WTC11 (cell line): ENCODE measurements at regions not wholly inside any gene's neighbourhood (a gene's known extent, or its start where the extent isn't known, plus 50 kb on each side); places are given as distances from the start of the nearest gene placed in this dataset.

ENCODE experiments used
- KAT7 ChIP-seq: sonication (generic); formaldehyde crosslinking; IDR thresholded peaks from 2 replicates; pipeline ENCODE4 v1.8.1; 2023; ENCODE audit warnings: missing genetic modification reagents, mild to moderate bottlenecking, borderline replicate concordance
- PRRX2 ChIP-seq: fragments of 250-450 bp; sonication (Bioruptor Pico); IDR thresholded peaks from 2 replicates; pipeline ENCODE4 v1.8.0; 2021; ENCODE audit warnings: mild to moderate bottlenecking
- TF ChIP-seq, protein P1 (sequence below): fragments of 200-600 bp; IDR thresholded peaks from 2 replicates; pipeline ENCODE4 v1.8.0; 2022; ENCODE audit warnings: antibody characterized with exemption
- TF ChIP-seq, protein P2 (sequence below): sonication (generic); formaldehyde crosslinking; IDR thresholded peaks from 2 replicates; pipeline ENCODE4 v1.8.0; 2022; ENCODE audit warnings: missing genetic modification reagents

DNA sequence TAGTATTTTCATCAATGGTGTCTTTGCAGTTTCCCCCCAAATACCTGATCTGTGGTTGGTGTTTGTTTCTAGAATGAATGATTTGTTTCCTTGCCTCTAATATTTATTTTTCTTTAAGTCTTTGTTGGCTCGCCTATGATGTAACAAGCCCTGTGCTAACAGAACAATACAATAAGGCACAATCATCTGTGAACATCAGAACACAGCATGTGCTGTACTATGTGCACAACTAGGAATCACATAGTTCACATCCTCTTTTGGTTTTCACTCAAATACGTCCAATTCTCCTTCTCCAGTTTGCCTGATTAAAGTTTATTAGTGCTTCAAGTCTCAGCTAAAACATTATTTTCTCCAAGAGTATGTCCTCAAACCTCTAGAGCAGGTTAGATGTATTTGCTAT is 613.1 kb downstream of the EPHA7 start:
- TF ChIP-seq, protein P1, sequence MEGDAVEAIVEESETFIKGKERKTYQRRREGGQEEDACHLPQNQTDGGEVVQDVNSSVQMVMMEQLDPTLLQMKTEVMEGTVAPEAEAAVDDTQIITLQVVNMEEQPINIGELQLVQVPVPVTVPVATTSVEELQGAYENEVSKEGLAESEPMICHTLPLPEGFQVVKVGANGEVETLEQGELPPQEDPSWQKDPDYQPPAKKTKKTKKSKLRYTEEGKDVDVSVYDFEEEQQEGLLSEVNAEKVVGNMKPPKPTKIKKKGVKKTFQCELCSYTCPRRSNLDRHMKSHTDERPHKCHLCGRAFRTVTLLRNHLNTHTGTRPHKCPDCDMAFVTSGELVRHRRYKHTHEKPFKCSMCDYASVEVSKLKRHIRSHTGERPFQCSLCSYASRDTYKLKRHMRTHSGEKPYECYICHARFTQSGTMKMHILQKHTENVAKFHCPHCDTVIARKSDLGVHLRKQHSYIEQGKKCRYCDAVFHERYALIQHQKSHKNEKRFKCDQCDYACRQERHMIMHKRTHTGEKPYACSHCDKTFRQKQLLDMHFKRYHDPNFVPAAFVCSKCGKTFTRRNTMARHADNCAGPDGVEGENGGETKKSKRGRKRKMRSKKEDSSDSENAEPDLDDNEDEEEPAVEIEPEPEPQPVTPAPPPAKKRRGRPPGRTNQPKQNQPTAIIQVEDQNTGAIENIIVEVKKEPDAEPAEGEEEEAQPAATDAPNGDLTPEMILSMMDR: no peak
- TF ChIP-seq, protein P2, sequence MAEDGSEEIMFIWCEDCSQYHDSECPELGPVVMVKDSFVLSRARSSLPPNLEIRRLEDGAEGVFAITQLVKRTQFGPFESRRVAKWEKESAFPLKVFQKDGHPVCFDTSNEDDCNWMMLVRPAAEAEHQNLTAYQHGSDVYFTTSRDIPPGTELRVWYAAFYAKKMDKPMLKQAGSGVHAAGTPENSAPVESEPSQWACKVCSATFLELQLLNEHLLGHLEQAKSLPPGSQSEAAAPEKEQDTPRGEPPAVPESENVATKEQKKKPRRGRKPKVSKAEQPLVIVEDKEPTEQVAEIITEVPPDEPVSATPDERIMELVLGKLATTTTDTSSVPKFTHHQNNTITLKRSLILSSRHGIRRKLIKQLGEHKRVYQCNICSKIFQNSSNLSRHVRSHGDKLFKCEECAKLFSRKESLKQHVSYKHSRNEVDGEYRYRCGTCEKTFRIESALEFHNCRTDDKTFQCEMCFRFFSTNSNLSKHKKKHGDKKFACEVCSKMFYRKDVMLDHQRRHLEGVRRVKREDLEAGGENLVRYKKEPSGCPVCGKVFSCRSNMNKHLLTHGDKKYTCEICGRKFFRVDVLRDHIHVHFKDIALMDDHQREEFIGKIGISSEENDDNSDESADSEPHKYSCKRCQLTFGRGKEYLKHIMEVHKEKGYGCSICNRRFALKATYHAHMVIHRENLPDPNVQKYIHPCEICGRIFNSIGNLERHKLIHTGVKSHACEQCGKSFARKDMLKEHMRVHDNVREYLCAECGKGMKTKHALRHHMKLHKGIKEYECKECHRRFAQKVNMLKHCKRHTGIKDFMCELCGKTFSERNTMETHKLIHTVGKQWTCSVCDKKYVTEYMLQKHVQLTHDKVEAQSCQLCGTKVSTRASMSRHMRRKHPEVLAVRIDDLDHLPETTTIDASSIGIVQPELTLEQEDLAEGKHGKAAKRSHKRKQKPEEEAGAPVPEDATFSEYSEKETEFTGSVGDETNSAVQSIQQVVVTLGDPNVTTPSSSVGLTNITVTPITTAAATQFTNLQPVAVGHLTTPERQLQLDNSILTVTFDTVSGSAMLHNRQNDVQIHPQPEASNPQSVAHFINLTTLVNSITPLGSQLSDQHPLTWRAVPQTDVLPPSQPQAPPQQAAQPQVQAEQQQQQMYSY (CRISPR knock-in tag): no peak
- TF ChIP-seq PRRX2 (CRISPR knock-in tag): no peak
- TF ChIP-seq KAT7 (CRISPR knock-in tag): no peak
